PC-9 (cell line): ENCODE measurements at regions not wholly inside any gene's neighbourhood (a gene's known extent, or its start where the extent isn't known, plus 50 kb on each side); places are given as distances from the start of the nearest gene placed in this dataset.

ENCODE experiments used
- EZH2 ChIP-seq: fragments of 200-600 bp; sonication (generic); IDR thresholded peaks from 2 replicates; pipeline ENCODE4 v1.8.0; 2017; ENCODE audit warnings: antibody characterized with exemption, low read depth
- TF ChIP-seq, protein P1 (sequence below): fragments of 200-600 bp; sonication (generic); conservative IDR thresholded peaks from 2 replicates; pipeline ENCODE4 v1.6.1; 2017; ENCODE audit warnings: mixed run types, antibody characterized with exemption, mild to moderate bottlenecking, moderate library complexity

DNA sequence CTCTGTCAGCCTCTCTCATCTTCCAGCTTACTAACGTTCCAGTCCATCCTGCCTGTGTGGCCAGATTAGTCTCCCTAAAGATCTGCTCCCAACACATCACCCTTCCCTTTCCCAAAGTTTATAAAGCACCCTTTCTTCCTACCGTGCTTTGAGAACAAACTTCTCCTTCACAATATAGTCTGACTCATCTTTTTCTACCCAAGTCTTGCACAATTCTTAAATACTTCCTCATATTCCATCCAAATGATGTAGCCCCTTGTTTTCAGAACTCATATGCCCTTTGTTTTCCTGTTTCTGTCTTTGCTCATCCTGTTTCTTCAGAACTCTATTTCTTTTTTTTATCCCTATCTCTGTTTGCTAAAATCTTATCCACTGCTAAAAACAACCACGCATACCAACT is 326.8 kb downstream of the MFSD1 start:
- TF ChIP-seq, protein P1, sequence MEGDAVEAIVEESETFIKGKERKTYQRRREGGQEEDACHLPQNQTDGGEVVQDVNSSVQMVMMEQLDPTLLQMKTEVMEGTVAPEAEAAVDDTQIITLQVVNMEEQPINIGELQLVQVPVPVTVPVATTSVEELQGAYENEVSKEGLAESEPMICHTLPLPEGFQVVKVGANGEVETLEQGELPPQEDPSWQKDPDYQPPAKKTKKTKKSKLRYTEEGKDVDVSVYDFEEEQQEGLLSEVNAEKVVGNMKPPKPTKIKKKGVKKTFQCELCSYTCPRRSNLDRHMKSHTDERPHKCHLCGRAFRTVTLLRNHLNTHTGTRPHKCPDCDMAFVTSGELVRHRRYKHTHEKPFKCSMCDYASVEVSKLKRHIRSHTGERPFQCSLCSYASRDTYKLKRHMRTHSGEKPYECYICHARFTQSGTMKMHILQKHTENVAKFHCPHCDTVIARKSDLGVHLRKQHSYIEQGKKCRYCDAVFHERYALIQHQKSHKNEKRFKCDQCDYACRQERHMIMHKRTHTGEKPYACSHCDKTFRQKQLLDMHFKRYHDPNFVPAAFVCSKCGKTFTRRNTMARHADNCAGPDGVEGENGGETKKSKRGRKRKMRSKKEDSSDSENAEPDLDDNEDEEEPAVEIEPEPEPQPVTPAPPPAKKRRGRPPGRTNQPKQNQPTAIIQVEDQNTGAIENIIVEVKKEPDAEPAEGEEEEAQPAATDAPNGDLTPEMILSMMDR: no peak
- TF ChIP-seq EZH2: no peak
